NCI-H2196 treated with DMSO at 0.1 percent for 48 hours (cell line): ENCODE measurements at regions not wholly inside any gene's neighbourhood (a gene's known extent, or its start where the extent isn't known, plus 50 kb on each side); places are given as distances from the start of the nearest gene placed in this dataset.

Experiments
- DNase-seq: peaks from one replicate; lab custom pipeline; 2025; ENCODE audit not compliant: unreplicated experiment; lab: John Stamatoyannopoulos, UW

DNA sequence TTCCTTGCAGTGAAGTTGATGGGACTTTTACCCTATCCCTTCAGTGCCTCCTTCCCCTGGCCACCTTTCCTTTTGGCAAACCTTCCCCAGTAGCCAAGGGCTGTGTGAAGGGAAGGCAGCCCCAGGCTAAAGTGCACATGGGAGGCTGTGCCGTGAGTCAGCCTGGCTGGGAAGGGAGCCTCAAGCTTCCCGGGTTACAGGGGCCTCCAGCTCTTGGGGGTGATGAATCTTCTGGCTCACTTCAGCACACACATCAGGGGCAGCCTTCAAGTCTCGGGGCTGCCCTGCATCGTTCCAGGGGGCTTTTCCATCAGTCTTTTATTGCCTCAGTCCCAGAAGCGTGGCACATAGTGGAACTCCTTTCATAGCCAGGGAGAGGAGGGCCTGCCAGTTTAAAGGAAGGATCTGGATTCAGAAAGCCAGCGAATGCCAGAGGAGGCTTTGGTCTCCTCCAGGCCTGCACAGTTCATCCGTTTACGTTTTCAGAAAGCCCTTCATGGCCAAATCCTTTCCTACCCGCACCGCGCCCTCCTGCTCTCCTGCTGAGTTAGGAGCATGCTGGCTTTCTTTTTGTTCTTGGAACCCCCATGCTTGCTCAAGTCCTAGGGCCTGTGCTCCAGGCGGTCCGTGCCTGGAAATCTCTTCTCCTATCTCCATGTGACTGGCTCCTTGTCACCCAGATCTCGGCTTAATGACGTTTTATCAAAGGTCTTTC is 134.8 kb upstream of the KLF4 start:
- no peak for DNase-seq

DNA sequence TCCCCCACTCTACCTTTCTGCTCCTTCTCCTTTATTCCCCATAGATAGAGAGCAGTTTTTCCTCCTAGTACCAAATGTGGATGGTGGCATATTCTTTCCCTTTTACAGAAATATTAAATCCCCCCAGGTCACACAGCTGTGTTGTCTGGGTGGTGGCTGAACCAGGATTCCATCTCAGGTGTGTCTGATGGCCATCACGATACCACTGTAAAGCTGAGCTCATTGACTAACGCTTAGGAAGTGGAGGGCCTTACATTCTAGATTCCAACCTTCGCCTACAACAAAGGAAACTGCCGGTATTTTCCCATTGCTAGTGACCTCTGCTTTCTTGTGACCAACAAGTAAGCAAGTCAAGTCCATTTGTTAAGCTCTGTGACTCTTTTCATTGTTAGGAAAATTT is 131.9 kb upstream of the KLF4 start:
- no peak for DNase-seq

DNA sequence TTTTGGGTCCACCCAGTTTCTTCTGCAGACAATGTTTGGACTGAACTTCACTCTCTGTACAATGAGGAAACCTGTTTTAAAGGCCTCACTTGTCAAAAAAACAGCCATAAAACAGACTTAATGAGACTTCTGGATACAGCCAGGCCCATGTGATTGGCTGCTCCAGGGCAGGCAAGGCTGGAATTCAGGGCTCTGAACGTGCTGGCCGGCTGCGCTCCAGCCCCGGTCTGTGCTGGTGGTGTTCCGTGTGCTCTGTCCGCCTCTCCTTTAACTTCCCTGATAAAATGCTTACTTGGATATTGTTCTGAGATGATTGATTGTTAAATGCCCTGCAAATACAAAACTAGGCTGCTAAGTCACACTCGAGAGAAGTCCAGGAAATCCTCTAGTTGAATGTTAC is 131.2 kb upstream of the KLF4 start:
- no peak for DNase-seq

DNA sequence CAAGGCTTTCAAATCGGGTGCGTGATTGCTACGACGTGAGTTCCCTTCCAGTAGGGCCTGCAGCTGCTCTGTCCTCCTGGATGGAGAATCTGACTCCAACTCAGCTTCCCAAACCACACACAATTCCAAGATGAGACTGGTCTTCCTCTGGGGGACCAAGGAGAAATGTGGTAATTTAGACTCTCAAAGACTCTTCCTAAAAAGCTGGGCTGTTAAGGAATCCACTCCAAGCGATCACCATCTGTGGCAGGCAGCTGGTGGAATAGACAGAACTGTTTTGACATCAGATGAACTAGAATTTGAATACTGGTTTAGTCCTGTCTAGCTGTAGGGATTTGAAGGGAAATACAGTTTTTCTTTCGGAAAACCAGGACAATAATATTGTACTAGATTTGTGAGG is 130.7 kb upstream of the KLF4 start:
- no peak for DNase-seq

DNA sequence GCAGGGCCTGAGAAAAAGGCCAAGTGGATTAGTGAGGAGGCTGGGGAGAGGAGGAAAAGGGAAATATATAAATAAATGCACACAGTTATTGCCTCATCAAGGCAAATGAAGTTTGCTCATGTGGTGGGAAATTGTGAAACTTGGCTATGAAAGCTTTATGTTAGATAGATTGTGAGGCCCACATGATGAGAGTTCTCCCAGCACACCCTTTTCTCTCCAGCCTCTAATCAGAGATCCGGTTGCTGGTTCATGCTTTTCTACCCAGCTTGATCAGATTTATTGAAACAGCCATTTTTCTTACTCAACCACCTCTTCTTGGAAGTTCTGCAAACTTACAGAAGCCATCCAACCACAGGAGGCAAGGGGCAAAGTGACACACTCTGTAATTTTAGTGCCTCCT is 125.8 kb upstream of the KLF4 start:
- DNase-seq = no peak

DNA sequence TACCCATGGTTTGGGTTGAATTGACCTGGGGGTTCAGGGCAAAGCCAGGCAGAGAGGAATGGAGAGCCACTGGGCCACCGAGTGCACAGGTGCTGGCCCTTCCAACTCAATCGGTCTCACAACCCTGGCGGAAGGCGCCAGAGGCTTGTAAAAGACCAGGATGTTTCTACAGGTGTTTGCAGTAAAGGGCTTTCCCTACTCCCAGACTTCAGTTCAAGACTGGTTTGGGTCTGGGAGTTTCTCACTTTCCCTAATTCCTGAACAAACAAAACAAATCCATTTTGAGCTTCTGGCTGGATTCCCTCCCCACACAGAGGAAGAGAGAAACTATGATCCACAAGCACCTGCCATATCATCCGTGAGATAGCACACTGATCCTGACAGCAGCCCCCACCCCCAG is 125.2 kb upstream of the KLF4 start:
- DNase-seq = no peak

DNA sequence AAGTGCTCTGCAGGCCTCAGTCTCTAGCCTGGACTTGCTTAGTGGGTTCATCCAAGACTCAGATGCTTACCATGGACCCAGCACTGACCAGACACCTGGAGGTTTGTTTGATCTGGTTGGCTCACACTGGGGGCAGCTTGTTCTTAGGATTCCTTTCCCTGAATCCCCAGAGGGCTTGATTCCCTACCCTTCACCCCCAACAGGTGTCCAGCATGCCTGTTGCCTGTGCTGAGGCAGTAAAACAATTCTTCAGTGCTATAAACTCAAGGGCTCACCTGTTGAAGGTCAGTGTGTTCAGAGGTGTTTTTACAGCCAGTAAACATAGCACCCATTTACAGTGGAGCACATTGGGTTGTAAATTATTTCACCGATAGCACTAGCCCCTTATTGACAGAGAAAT is 123.8 kb upstream of the KLF4 start:
- no peak for DNase-seq

DNA sequence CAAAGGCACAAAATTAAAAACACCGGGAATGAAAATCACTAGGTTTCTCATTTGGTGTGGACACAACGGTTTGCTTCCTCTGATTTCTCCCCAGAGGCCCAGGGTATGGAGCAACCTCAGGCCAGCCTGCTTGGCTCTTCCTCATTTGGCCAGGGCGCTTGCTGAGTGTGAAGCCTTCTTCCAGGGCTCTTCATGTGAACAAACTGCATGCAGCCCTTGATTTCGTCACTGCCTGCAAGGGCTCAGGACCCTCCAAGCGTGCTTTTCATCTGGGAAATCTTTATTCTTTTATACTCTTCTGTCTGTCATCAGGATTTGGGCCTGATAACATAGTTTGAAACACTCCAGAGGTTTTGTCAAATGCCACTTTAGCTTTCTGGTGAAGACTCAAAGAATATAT is 122.6 kb upstream of the KLF4 start:
- DNase-seq = no peak

DNA sequence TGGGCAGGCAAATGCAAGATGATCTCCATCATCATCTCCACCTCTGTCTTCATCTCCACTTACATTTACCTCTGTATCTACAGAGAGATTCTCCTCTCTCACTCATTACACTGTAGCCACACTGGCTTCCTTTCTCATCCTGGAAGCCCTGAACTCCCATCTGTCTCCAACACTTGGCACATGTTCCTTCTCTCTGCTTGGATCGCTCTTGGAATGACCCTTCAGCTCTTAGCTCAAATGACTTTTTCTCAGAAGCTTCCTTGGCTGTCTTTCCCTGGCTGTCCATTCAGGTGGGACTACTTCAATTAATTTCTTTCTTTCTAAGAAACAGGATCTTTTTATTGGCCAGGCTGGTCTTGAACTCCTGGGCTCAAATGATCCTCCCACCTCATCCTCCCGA is 120.0 kb upstream of the KLF4 start:
- no peak for DNase-seq

DNA sequence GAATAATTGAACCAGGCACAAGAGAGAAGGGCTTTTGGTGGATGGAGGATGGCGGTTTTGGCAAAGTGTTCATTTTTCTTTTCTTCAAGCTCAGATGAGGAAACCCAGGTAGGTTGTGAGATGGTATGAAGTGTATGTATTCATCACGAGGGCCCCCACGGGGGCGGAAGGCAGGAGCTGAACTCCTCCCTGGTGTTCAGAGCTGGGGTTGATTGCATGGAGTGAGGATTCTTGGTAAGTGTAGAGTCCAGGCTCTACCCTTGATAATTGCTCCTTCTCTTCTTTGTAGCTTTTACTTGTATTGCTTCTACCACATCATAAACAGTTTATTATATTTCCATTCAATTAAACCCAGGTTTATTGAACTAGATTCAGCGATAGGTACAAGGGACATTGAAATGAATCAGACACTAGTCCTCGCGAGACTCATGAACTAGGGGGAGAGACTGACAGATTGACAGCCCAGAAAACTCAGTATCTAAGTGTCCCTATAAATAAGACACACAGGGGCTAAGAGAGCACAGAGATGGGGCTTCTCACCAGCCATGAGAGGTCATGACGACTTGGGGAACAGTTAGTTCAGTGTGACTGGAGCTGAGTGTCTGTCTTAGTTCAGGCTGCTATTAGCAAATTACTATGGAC is 116.7 kb upstream of the KLF4 start:
- no peak for DNase-seq

DNA sequence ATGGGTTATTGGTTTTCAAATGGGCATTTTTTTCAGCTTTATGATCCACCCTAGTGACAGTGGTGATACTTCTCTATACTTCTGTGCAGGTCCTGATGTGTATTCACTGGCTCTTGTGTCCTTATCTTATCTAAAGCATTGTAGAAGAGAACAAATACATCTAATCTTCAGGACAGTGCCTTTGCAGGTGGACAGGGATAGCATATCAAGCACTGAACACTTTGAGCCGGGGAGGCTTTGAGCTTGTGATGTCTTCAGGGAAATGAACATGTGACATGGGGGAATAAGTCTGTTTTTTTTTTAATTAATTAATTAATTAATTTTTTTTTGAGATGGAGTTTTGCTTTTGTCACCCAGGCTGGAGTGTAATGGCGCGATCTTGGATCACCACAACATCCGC is 115.5 kb upstream of the KLF4 start:
- DNase-seq = no peak

DNA sequence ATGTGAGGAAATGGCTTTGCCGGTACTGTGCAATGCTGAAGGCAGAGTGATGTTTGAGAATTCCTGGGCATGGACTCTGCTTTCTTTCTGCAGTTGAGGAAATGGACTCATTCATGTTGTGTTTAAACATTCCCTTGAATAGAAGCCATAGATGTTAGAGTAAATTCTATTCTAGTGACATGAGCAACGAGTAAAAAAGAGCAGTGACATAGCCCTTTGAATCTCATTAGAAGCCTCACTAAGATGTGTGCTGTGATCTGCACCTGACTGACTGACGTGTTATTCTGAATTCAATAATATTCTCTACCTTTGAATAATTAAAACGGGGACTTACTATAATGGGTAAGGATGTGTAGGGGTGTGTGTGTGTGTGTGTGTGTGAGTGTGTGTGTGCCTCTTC is 113.7 kb upstream of the KLF4 start:
- DNase-seq = no peak

DNA sequence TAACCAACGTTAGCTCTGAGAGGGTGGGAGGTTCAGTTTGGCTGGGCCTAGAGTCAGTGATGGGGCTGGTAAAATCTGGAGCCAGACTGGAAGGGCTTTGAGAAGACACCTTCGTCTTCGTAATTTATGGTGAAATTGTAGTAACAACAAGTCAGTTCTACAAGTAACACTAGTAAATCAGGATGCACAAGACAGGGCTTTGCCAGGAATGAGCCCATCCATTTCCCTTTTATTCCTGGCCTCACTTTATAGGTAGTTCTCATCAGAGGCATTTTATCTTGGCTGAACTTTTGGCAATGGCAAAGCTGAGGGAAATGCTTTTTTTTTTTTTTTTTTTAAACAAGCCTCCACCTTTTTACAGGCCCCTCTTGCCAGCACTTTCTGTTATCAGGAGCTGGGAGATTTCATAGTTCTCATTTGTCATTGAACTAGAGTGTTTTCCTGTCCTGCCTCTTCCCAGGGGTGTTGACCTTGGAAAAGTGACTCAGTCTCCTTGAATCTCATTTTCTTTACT is 110.5 kb upstream of the KLF4 start:
- no peak for DNase-seq

DNA sequence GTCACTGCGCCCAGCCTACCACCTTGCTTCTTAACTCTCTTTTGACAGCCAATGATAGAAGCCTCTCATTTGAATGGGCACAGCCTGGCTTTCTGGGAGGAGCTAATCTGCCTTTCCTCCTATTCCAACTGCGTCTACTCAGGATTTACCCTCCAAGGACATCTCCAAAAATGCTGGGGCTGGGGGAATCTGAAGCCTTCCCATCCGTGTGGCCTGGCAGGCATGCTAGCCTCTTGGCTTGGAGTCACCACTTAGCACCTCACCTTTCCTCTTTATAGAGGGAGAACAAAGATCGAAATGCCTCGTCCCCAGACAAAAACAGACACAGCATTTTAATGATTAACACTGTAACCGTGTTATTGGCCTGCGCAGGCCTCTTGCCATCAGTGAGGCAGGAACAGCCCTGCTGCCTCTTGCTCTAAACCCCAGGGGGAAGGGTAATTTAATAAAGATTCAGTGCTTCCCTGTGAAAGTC is 108.2 kb upstream of the KLF4 start:
- no peak for DNase-seq

DNA sequence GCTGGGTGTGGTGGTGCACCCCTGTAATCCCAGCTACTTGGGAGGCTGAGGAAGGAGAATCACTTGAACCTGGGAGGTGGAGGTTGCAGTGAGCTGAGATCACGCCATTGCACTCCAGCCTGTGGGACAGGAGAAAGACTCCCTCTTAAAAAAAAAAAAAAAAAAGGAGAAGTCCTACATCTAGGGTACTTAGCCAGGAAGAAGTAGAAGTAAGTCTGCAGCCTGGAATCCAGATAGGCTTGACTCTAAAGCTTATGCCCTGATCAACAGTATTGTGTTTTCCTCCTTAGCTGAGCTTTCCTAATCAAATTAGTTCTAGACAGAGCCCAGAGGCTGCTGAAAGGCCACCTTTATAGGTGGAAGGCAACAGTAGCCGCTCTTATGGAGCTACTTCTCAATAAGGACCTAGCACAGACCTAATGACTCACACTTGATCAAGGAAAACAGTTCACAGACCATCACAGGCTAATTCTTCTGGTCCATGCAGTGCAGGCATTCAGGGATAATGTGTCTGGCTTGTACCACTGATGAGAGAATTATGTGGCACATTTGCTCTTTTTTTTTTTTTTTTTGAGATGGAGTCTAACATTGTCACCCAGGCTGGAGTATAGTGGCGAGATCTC is 105.5 kb upstream of the KLF4 start:
- no peak for DNase-seq

DNA sequence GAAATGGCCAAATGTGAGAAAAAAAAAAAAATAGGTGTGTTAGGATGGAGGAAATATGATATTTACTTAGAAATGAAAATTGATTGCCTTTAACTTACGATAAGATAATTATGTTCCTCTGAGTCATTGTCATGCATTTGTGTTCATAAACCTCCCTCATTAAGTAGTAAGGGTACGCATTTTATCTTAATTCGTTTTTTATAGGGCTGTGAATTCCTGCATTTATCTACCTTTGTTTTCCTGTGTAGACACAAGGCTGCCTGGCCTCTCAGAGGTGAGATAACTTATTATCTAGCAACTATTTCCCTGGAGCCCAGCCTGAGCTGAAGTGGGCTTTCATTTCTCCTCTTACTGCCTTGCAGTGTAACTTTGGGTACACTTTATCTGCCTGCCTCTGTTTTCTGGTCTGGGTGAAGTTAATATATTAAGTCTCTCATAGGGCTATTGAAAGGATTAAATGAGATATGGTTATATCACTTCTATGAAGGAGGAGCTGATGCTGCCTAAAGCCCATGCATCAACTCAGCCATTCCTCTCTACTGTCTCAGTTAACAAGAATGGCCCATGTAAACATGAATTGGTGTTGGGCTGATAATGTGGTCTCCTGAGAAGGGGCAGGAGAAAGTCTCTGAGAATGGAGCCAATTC is 103.8 kb upstream of the KLF4 start:
- DNase-seq = no peak

DNA sequence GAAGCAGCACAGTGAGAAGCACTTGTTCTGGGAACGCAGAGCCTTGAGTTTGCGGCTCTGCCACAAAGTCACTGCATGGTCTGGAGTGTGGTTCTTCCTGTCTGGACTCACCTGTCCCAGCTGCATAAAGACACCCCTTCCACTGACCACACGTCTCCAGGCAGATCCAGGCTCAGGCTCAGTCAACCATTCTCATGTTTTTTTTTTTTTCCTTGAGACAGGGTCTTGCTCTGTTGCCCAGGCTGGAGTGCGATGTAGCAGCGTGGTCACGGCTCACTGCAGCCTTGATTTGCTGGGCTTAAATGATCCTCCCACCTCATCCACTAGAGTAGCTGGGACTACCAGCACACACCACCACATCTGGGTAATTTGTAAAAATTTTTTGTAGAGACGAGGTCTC is 102.9 kb upstream of the KLF4 start:
- DNase-seq = no peak

DNA sequence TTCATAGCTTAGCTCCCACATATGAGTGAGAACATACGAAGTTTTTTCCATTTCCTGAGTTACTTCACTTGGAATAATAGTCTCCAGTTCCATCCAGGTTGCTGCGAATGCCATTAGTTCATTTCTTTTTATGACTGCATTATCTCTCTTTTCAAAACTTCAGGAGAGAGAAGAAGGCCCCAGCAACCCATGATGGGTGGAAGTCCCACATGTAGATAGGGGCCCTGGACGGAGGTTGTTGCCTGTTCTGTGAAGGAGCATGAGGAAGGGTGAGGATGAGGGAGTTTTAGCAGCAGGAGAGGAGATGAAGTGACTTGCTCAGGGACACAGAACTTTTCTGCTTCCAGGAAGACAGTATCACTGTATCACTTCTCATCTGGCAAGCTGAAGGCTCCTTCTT is 102.2 kb upstream of the KLF4 start:
- no peak for DNase-seq

DNA sequence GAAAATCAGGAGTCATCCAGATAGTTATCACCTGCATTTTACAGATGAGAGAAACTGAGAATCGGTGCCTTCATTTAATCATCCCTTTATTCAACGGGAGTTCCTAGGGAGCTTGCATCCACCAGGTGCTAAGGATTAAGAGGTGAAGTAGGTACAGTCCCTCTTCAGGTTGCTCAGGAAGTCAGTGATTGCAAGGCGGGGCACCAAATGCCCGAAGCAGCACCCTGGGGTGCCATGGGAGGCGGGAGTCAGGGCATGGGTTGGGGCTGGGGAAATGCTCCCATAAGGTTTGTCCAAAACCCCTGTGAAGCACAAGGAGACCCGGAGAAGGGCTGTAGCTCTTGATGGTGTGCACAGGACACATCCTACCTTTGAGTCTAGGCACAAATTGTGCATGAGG is 98.8 kb upstream of the KLF4 start:
- DNase-seq = no peak

DNA sequence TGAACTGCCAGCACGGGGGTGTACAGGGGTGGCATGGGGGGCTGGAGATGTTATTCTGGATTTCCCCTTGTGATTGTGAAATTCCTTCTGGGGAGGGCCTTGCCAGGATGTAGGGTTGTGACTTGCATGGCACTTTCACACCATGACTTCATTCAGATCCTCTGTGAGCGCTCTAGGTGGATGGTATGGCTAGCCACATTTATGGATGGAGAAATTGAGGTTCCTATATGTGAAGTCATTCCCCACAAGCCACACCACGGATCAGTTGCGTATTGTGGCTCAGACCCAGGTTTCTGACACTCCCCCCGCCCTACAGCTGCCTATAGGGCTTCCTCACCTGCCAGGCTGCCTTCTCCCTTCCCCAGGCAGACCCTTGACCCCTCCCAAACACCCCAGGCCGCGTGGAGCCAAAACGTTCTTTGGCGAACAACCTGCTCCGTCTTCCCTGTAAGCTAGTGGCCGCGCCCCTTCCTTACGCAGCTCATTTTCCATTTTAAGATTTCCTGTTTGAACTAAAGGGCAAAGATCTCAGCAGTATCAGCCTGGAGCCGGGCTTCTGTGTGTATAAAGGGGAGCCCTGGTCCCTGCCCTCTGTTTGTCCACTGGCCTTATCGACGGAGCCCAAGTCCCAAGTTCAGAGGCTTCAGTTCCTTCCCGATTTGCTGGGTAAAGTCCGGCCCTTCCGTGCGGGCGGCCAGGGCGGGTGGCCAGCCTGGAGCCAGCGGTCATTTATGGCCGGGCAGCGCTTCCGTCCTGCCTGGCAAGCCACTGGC is 97.8 kb upstream of the KLF4 start:
- DNase-seq = no peak

DNA sequence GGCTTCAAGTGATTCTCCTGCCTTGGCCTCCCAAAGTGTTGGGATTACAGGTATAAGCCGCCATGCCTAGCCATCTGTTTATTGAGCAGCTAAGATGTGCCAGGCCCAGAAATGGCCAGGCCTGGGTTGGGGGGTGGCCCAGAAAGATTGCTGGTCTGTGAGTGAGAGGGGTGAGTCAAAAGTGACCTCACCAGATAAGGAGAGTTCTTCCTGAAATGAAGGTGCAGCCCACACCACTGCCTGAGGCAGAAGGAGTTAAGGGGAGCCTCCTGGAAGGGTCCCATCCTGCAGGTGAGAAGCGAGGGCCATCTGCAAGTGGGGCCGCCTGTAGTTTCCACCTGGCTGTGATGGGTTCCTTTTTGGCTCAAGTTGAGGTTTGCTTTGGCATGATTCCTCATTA is 96.9 kb upstream of the KLF4 start:
- no peak for DNase-seq
